ENCODE measurements at regions not wholly inside any gene's neighbourhood (a gene's known extent, or its start where the extent isn't known, plus 50 kb on each side); places are given as distances from the start of the nearest gene placed in this dataset.

- no peak overlapping the region for H3K4me3 Mint-ChIP-seq
- peaks cover 13% of the 10 kb centered on the region for H3K27me3 Mint-ChIP-seq (ENCODE audit: low read depth)
- no peak overlapping the region for H3K27ac Mint-ChIP-seq (ENCODE audit: unreplicated experiment)
- H3K36me3 Mint-ChIP-seq (ENCODE audit: low read depth): peaks cover 7% of the 10 kb centered on the region
- peak; percentile 52 for DNase-seq (ENCODE audit: low read depth, low spot score)
- H3K4me1 Mint-ChIP-seq: peaks cover 20% of the 10 kb centered on the region
- TF ChIP-seq, protein P1, sequence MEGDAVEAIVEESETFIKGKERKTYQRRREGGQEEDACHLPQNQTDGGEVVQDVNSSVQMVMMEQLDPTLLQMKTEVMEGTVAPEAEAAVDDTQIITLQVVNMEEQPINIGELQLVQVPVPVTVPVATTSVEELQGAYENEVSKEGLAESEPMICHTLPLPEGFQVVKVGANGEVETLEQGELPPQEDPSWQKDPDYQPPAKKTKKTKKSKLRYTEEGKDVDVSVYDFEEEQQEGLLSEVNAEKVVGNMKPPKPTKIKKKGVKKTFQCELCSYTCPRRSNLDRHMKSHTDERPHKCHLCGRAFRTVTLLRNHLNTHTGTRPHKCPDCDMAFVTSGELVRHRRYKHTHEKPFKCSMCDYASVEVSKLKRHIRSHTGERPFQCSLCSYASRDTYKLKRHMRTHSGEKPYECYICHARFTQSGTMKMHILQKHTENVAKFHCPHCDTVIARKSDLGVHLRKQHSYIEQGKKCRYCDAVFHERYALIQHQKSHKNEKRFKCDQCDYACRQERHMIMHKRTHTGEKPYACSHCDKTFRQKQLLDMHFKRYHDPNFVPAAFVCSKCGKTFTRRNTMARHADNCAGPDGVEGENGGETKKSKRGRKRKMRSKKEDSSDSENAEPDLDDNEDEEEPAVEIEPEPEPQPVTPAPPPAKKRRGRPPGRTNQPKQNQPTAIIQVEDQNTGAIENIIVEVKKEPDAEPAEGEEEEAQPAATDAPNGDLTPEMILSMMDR (conservative IDR thresholded peaks at IDR 0.05): peak; percentile 70
- H3K9me3 Mint-ChIP-seq: peaks cover 7% of the 10 kb centered on the region
Observed at GRCh38 chr11:116454020-116454645, 318.7 kb downstream of the BUD13 start.

DNA sequence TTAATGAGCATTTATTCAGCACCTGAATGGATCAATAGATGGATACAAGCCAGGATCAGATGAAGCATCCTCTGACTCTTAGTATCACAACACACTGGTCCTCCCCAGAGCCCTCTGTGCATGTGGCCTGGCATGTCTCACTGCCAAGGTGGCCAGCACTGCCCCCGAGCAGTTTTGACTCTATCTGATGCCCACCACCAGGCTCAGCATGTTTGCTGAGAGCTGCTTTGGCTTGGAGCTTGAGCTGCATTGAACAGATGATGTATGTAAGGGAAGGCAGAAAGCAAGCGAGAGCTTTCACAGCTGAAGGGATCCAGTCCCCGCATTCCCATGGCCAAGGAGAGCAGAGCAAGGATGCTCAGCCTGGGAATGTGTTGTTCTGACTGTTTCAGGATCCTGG, 320.3 kb downstream of the BUD13 start:
- DNase-seq (ENCODE audit: low read depth, low spot score): no peak
- Mint-ChIP-seq H3K27me3 (ENCODE audit: low read depth) (peaks cover 13% of the 10 kb centered on the region), H3K27ac (ENCODE audit: unreplicated experiment) (no peak overlapping the region), H3K36me3 (ENCODE audit: low read depth) (peaks cover 7% of the 10 kb centered on the region), H3K4me3 (no peak overlapping the region), H3K9me3 (peaks cover 7% of the 10 kb centered on the region), H3K4me1 (peaks cover 7% of the 10 kb centered on the region)
- TF ChIP-seq, protein P1 (conservative IDR thresholded peaks at IDR 0.05): no peak

DNA sequence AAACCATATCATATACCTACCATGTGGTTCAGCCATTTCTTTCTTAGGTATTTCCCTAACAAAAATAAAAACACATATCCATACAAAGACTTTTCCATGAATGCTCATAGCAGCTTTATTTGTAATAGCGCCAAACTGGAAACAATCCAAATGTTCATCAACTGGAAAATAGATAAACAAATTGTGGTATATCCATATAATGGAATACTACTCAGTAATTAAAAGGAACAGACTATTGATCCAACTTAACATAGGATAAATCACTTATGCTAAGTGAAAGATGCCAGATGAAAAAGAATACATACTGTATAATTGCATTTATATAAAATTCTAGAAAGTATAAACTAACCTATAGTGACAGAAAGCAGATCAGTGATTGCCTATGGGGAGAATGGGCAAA, 323.3 kb downstream of the BUD13 start:
- no peak overlapping the region for H3K27ac Mint-ChIP-seq (ENCODE audit: unreplicated experiment)

GRCh38 chr11:116446048-116446941, 326.5 kb downstream of the BUD13 start:
- Mint-ChIP-seq H3K4me3 (no peak overlapping the region), H3K27me3 (ENCODE audit: low read depth) (peaks cover 11% of the 10 kb centered on the region), H3K9me3 (peaks cover 4% of the 10 kb centered on the region), H3K27ac (ENCODE audit: unreplicated experiment) (no peak overlapping the region), H3K36me3 (ENCODE audit: low read depth) (peaks cover 3% of the 10 kb centered on the region), H3K4me1 (peaks cover 17% of the 10 kb centered on the region)
- TF ChIP-seq, protein P1 (conservative IDR thresholded peaks at IDR 0.05): no peak
- DNase-seq (ENCODE audit: low read depth, low spot score): no peak

More for the DNA sequence above, 323.3 kb downstream of the BUD13 start:
- H3K4me3 Mint-ChIP-seq: no peak overlapping the region
- H3K27me3 Mint-ChIP-seq (ENCODE audit: low read depth): peaks cover 18% of the 10 kb centered on the region
- no peak for DNase-seq (ENCODE audit: low read depth, low spot score)
- TF ChIP-seq, protein P1 (conservative IDR thresholded peaks at IDR 0.05): no peak
- H3K4me1 Mint-ChIP-seq: peaks cover 17% of the 10 kb centered on the region
- peaks cover 7% of the 10 kb centered on the region for H3K9me3 Mint-ChIP-seq
- H3K36me3 Mint-ChIP-seq (ENCODE audit: low read depth): peaks cover 9% of the 10 kb centered on the region

DNA sequence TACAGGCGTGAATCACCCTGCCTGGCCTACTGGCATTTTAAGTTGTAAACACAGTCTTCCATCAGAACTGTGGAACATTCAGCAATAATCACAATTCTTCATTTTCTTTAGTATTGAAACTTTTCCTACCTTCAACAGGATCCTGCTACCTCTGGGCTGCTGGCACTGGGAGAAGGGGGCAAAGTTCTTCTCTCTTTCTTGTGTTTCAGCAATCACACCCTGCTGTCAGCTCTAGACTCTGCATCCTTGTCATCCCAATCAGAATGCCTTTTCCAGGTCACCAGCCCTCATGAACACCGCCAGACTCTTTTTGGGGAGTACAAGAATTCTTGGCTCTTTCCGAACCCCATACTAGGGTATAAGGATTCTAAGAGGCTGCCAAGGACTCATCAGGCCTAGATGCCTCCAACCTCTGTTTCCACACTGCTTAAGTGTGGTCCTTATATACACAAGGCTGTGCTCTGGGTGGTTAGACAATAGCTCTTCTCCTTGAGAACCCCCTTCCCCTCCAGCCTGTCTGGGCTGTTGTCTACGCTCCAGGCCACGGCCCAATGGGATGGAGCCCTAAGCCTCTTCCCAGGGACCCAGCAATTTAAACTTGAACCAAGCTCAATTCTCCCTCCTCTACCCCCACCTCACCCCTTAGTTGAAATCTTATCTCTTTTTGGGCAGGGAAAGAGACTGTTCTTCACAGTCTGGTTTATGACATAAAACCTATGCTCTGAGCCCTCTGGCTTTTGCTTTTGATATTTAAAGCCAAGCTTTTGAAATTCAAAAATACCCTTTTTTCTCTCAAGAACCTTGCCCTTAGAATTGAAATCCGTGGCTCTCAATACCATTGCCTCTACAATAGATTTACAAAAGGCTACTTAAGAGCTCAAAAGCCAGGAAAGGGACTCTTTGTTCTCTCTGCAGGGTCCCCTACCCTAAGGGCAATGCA, 327.4 kb downstream of the BUD13 start:
- peaks cover 17% of the 10 kb centered on the region for H3K4me1 Mint-ChIP-seq
- H3K9me3 Mint-ChIP-seq: peaks cover 9% of the 10 kb centered on the region
- peak overlapping the region; percentile 7 for H3K4me3 Mint-ChIP-seq
- H3K36me3 Mint-ChIP-seq (ENCODE audit: low read depth): peaks cover 5% of the 10 kb centered on the region
- H3K27me3 Mint-ChIP-seq (ENCODE audit: low read depth): peaks cover 11% of the 10 kb centered on the region
- H3K27ac Mint-ChIP-seq (ENCODE audit: unreplicated experiment): no peak overlapping the region
- no peak for DNase-seq (ENCODE audit: low read depth, low spot score)
- TF ChIP-seq, protein P1 (conservative IDR thresholded peaks at IDR 0.05): no peak
